ENCODE measurements at regions not wholly inside any gene's neighbourhood (a gene's known extent, or its start where the extent isn't known, plus 50 kb on each side); places are given as distances from the start of the nearest gene placed in this dataset.
A peak's percentile ranks its signal among the peaks of the same experiment; 100 is the strongest.
"Not testable (repeated sequence)": the region's sequence is repeated elsewhere in the genome, so short reads cannot be mapped to it uniquely, and the experiment has no call there.

DNA sequence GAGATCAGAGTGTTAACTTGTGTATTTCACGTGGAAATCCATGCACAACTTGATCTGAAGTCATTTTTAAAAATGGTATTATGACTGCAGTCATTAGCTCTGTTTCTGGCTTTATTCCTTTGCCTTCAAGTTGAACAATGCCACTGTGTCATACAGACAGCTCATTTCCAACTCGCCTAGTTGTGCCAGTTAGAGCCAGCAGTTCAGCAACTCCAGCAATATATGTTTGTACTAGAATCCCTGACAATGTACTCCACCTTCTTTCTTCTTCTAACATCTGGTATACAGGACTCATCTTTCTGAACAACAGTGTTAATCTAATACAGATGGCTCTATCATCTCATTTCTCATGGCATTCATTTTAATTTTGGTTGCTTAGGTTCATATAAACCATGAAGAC lies 418.3 kb upstream of the POU3F2 start:
- Mint-ChIP-seq H3K4me1 (peaks cover 7% of the 10 kb centered on the region), H3K36me3 (ENCODE audit: low read depth) (peaks cover 12% of the 10 kb centered on the region), H3K4me3 (no peak overlapping the region), H3K27me3 (ENCODE audit: insufficient read depth) (no peaks in the 10 kb centered on the region), H3K9me3 (peaks cover 30% of the 10 kb centered on the region), H3K27ac (no peak overlapping the region)
- peaks cover 15% of the 10 kb centered on the region for H3K9me3 ChIP-seq (ENCODE audit: control insufficient read depth, low read length)
- 92 to 100% methylated on average over 2 of the region's 2 CpGs for WGBS, 2 experiments (ENCODE audit: insufficient coverage in 1 of 2, insufficient read length in 1 of 2)
- TF ChIP-seq CTCF (conservative IDR thresholded peaks at IDR 0.05), result no peak
- no peaks in the 10 kb centered on the region for H3K27me3 ChIP-seq (ENCODE audit: control insufficient read depth, insufficient read depth, low read length, poor library complexity, severe bottlenecking)
- H3K4me1 ChIP-seq (ENCODE audit: control insufficient read depth, insufficient read depth, low read length), result no peaks in the 10 kb centered on the region
- H3K9ac ChIP-seq (ENCODE audit: extremely low read depth, low read length, poor library complexity, severe bottlenecking), result no peak overlapping the region
- no peaks in the 10 kb centered on the region for H3K36me3 ChIP-seq (ENCODE audit: control insufficient read depth, insufficient read depth, low read length)
- no peak for DNase-seq
- no peak overlapping the region for H3K27ac ChIP-seq (ENCODE audit: low read depth, low read length)
- no peak overlapping the region for H3K4me3 ChIP-seq (ENCODE audit: low read length)

DNA sequence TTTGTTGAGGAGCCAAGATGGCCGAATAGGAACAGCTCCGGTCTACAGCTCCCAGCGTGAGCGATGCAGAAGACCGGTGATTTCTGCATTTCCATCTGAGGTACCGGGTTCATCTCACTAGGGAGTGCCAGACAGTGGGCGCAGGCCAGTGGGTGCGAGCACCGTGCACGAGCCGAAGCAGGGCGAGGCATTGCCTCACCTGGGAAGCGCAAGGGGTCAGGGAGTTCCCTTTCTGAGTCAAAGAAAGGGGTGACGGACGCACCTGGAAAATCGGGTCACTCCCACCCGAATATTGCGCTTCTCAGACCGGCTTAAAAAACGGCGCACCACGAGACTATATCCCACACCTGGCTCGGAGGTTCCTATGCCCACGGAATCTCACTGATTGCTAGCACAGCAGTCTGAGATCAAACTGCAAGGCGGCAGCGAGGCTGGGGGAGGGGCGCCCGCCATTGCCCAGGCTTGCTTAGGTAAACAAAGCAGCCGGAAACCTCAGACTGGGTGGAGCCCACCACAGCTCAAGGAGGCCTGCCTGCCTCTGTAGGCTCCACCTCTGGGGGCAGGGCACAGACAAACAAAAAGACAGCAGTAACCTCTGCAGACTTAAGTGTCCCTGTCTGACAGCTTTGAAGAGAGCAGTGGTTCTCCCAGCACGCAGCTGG lies 417.7 kb upstream of the POU3F2 start:
- H3K4me3 Mint-ChIP-seq, result not testable (repeated sequence)
- peak; percentile 63 for DNase-seq

GRCh38 chr6:98433325-98434056 lies 400.9 kb upstream of the POU3F2 start:
- H3K36me3 ChIP-seq (ENCODE audit: control insufficient read depth, insufficient read depth, low read length), result no peaks in the 10 kb centered on the region
- peaks cover 5% of the 10 kb centered on the region for H3K9me3 ChIP-seq (ENCODE audit: control insufficient read depth, low read length)
- H3K27ac Mint-ChIP-seq, result no peak overlapping the region
- no peak overlapping the region for H3K4me3 Mint-ChIP-seq
- no peak overlapping the region for H3K4me3 ChIP-seq (ENCODE audit: low read length)
- no peaks in the 10 kb centered on the region for H3K27me3 ChIP-seq (ENCODE audit: control insufficient read depth, insufficient read depth, low read length, poor library complexity, severe bottlenecking)
- H3K4me1 ChIP-seq (ENCODE audit: control insufficient read depth, insufficient read depth, low read length), result no peaks in the 10 kb centered on the region
- H3K27ac ChIP-seq (ENCODE audit: low read depth, low read length), result no peak overlapping the region
- no peaks in the 10 kb centered on the region for H3K27me3 Mint-ChIP-seq (ENCODE audit: insufficient read depth)
- DNase-seq, result no peak
- TF ChIP-seq CTCF (conservative IDR thresholded peaks at IDR 0.05), result no peak
- 83 to 95% methylated on average over 1 to 3 of the region's 3 CpGs for WGBS, 2 experiments (ENCODE audit: insufficient coverage in 1 of 2, insufficient read length in 1 of 2)
- H3K9me3 Mint-ChIP-seq, result peaks cover 14% of the 10 kb centered on the region
- no peak overlapping the region for H3K9ac ChIP-seq (ENCODE audit: extremely low read depth, low read length, poor library complexity, severe bottlenecking)
- H3K36me3 Mint-ChIP-seq (ENCODE audit: low read depth), result no peaks in the 10 kb centered on the region
- peaks cover 6% of the 10 kb centered on the region for H3K4me1 Mint-ChIP-seq

More for the DNA sequence above, 417.7 kb upstream of the POU3F2 start:
- H3K9me3 Mint-ChIP-seq, result peaks cover 30% of the 10 kb centered on the region
- H3K27ac ChIP-seq (ENCODE audit: low read depth, low read length); H3K4me1 ChIP-seq (ENCODE audit: control insufficient read depth, insufficient read depth, low read length); H3K27me3 ChIP-seq (ENCODE audit: control insufficient read depth, insufficient read depth, low read length, poor library complexity, severe bottlenecking); H3K36me3 ChIP-seq (ENCODE audit: control insufficient read depth, insufficient read depth, low read length); H3K9ac ChIP-seq (ENCODE audit: extremely low read depth, low read length, poor library complexity, severe bottlenecking); H3K27me3 Mint-ChIP-seq (ENCODE audit: insufficient read depth); H3K27ac Mint-ChIP-seq; H3K4me1 Mint-ChIP-seq; H3K4me3 ChIP-seq (ENCODE audit: low read length): not testable (repeated sequence)
- peaks cover 15% of the 10 kb centered on the region for H3K9me3 ChIP-seq (ENCODE audit: control insufficient read depth, low read length)
- peaks cover 12% of the 10 kb centered on the region for H3K36me3 Mint-ChIP-seq (ENCODE audit: low read depth)
- 81 to 86% methylated on average over 5 to 29 of the region's 30 CpGs for WGBS, 2 experiments (ENCODE audit: insufficient coverage in 1 of 2, insufficient read length in 1 of 2)
